ENCODE measurements at regions not wholly inside any gene's neighbourhood (a gene's known extent, or its start where the extent isn't known, plus 50 kb on each side); places are given as distances from the start of the nearest gene placed in this dataset.

DNA sequence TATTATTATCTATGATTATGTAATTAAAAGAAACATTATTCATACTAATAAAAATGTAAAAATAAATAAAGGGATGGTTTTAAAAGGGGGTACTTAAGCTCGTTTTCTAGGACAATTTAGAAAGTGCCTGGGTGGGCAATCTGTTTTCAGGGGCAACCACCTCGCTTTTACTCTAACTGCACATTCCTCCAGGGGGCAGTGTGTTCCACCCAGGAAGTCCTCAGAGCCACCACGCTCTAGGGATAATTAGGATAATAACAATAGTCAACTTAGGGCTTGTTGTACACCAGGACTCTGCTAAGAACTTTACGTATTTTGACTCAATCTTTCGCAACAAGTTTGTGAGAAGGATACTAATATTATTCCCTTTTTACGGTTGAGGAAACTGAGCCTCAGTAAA lies 396.7 kb upstream of the MAF start:
- TF ChIP-seq, protein P1, sequence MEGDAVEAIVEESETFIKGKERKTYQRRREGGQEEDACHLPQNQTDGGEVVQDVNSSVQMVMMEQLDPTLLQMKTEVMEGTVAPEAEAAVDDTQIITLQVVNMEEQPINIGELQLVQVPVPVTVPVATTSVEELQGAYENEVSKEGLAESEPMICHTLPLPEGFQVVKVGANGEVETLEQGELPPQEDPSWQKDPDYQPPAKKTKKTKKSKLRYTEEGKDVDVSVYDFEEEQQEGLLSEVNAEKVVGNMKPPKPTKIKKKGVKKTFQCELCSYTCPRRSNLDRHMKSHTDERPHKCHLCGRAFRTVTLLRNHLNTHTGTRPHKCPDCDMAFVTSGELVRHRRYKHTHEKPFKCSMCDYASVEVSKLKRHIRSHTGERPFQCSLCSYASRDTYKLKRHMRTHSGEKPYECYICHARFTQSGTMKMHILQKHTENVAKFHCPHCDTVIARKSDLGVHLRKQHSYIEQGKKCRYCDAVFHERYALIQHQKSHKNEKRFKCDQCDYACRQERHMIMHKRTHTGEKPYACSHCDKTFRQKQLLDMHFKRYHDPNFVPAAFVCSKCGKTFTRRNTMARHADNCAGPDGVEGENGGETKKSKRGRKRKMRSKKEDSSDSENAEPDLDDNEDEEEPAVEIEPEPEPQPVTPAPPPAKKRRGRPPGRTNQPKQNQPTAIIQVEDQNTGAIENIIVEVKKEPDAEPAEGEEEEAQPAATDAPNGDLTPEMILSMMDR (IDR thresholded peaks at IDR 0.05; ENCODE audit: extremely low read depth, insufficient read depth, missing control alignments), result peak; percentile 34
- in situ Hi-C loops (cut with MboI; ENCODE audit: low pct_unique_long_range_greater_than_20kb, low sequenced_read_pairs, unreplicated experiment), result no loop called here
- no peak for DNase-seq (ENCODE audit: low spot score)

DNA sequence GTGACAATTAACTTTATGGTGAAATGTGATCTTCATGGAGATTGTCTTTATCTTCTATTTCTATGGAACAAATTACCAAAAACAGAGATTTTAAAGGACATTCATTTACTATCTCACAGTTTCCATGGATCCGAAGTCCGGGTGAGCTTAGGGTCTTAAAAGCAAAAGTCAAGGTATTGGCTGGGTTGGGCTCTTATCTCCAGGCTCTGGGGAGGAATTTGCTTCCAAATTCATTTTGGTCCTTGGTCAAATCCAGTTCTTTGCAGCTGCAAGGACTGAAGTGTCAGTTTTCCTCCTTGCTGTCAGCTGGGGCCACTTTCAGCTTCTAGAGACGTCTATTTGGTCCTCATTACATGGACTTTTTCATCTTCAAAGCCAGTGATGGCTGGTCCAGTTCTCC lies 395.8 kb upstream of the MAF start:
- in situ Hi-C loops (cut with MboI; ENCODE audit: low pct_unique_long_range_greater_than_20kb, low sequenced_read_pairs, unreplicated experiment), result no loop called here
- TF ChIP-seq, protein P1 (IDR thresholded peaks at IDR 0.05; ENCODE audit: extremely low read depth, insufficient read depth, missing control alignments), result no peak
- DNase-seq (ENCODE audit: low spot score), result no peak

DNA sequence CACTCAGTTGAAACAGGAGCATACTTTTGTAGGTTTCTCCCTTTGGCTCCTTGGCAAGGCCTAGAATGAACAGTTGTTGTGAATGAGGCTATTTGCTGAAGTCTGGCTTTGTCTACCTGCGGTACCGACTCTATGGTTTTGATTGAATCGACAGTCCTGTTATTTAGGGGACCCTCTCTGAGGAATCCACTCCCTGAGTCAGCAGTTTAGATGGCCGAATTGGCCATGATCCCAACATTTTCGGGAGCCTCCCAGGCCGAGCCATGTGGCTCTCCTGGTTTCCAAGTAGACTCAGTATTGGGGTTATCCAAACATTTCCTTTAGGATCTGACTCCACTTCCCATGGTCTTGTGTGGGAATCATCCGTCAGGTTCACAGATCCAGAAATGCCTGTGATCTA lies 394.8 kb upstream of the MAF start:
- TF ChIP-seq, protein P1 (IDR thresholded peaks at IDR 0.05; ENCODE audit: extremely low read depth, insufficient read depth, missing control alignments), result no peak
- no peak for DNase-seq (ENCODE audit: low spot score)
- in situ Hi-C loops (cut with MboI; ENCODE audit: low pct_unique_long_range_greater_than_20kb, low sequenced_read_pairs, unreplicated experiment), result no loop called here

DNA sequence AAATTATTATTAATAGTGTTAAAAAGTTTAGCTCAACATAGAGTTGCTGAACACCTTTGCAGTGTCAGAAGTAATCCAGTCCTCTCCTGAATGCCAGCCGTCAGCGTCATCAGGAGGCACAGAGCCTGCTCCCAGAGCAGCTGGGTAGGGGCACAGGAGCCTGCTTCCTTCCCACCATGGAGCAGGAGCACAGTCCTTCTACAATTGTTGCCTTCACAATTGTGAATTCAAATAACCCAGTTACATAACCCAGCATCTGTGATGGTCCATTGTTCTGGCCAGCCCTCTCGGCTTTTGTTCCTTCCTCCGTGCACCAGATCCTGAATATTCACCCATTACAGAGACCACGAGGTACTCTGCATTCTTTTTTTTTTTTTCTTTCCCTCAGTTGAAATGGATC lies 393.9 kb upstream of the MAF start:
- in situ Hi-C loops (cut with MboI; ENCODE audit: low pct_unique_long_range_greater_than_20kb, low sequenced_read_pairs, unreplicated experiment), result no loop called here
- TF ChIP-seq, protein P1 (IDR thresholded peaks at IDR 0.05; ENCODE audit: extremely low read depth, insufficient read depth, missing control alignments), result no peak
- DNase-seq (ENCODE audit: low spot score), result no peak

DNA sequence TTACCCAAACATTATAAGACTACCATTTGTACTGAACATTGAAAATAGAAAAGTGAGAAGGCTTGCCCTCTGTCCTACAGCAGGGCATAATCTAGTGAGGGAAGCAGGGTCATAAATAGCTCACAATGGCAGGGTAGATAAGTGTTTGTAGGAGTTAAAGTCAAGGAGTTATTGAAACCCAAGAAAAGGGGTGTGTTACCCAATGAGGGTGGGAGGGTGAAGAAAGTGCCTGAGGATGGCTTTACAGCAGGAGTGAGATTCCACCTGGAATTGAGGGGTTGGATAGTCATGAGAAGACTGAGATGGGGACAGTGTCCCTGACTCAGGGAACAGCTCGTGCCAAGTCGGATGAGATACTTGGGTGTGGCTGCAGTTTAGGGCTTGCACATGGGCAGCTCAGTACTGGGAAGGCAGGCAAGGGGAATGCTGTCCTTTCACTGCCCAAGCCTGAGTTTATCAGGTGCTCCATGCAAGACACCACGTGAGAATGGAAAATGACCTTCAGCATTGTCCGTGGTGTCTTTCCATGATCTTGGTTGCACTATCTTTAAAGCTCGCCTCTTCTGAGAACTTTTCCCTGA lies 393.2 kb upstream of the MAF start:
- in situ Hi-C loops (cut with MboI; ENCODE audit: low pct_unique_long_range_greater_than_20kb, low sequenced_read_pairs, unreplicated experiment), result no loop called here
- DNase-seq (ENCODE audit: low spot score), result no peak
- TF ChIP-seq, protein P1 (IDR thresholded peaks at IDR 0.05; ENCODE audit: extremely low read depth, insufficient read depth, missing control alignments), result no peak

DNA sequence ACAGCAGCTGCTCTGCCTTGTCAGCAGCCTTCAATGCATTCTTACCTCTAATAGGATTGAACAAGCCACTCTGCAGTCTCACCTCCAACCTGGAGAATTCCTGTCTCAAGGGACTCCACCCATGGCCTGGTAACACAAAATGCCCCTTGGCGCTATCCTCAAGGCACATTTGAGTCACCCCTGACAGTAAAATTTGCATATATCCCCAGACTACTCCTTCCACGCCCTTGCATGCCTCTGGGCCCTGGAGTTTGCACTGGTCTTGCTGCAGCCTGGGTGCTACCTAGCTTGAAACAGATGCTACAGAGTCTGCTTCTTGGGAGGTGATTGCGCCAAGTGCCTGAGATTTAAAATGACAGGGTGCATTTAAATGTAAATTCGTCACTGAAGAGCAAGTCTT lies 391.4 kb upstream of the MAF start:
- DNase-seq (ENCODE audit: low spot score), result no peak
- TF ChIP-seq, protein P1 (IDR thresholded peaks at IDR 0.05; ENCODE audit: extremely low read depth, insufficient read depth, missing control alignments), result no peak
- in situ Hi-C loops (cut with MboI; ENCODE audit: low pct_unique_long_range_greater_than_20kb, low sequenced_read_pairs, unreplicated experiment), result no loop called here

All from GM13977 (cell line).